H9 (cell line): ENCODE measurements at regions not wholly inside any gene's neighbourhood (a gene's known extent, or its start where the extent isn't known, plus 50 kb on each side); places are given as distances from the start of the nearest gene placed in this dataset.

ENCODE experiments used
- DNase-seq: peaks from one replicate; pipeline ENCODE4 v3.0.0-alpha.2; 2017
- H2AFZ ChIP-seq: one replicate; pipeline ENCODE4 v1.6.1; 2013; ENCODE audit warnings: mild to moderate bottlenecking, low read length, control low read depth, moderate library complexity
- H2AK5ac ChIP-seq: 2 replicates; pipeline ENCODE4 v1.6.1; 2013; ENCODE audit warnings: low read length, control low read depth, mixed read lengths; ENCODE audit not compliant: insufficient read length
- H2BK120ac ChIP-seq: one replicate; pipeline ENCODE4 v1.6.1; 2013; ENCODE audit warnings: low read depth, mild to moderate bottlenecking, low read length, control low read depth, inconsistent platforms; ENCODE audit not compliant: poor library complexity, severe bottlenecking
- H2BK12ac ChIP-seq: 2 replicates; pipeline ENCODE4 v1.6.1; 2013; ENCODE audit warnings: low read length, control low read depth, mixed read lengths, low read depth; ENCODE audit not compliant: insufficient read length
- H2BK15ac ChIP-seq: 2 replicates; pipeline ENCODE4 v1.6.1; 2013; ENCODE audit warnings: low read depth, low read length, control low read depth
- H2BK20ac ChIP-seq: one replicate; pipeline ENCODE4 v1.6.1; 2013; ENCODE audit warnings: low read depth, mild to moderate bottlenecking, low read length, control low read depth, inconsistent platforms; ENCODE audit not compliant: poor library complexity, severe bottlenecking
- H2BK5ac ChIP-seq: 2 replicates; pipeline ENCODE4 v1.6.1; 2013; ENCODE audit warnings: low read length, control low read depth, mixed read lengths; ENCODE audit not compliant: insufficient read length
- H3K14ac ChIP-seq: 2 replicates; pipeline ENCODE4 v1.6.1; 2013; ENCODE audit warnings: low read length, control low read depth; ENCODE audit not compliant: insufficient read depth
- H3K18ac ChIP-seq: 2 replicates; pipeline ENCODE4 v1.6.1; 2013; ENCODE audit warnings: low read depth, mild to moderate bottlenecking, mixed read lengths, low read length, control low read depth; ENCODE audit not compliant: insufficient read length
- H3K23ac ChIP-seq: 2 replicates; pipeline ENCODE4 v1.6.1; 2013; ENCODE audit warnings: low read length, control low read depth, mixed read lengths, low read depth; ENCODE audit not compliant: insufficient read length
- H3K23me2 ChIP-seq: 2 replicates; pipeline ENCODE4 v1.6.1; 2013; ENCODE audit warnings: low read depth, mild to moderate bottlenecking, mixed read lengths, low read length, control low read depth; ENCODE audit not compliant: insufficient read length, poor library complexity, severe bottlenecking
- H3K27ac ChIP-seq: 2 replicates; pipeline ENCODE4 v1.5.1; 2013; ENCODE audit warnings: low read length, control low read depth, mixed read lengths, low read depth; ENCODE audit not compliant: insufficient read length
- H3K27me3 ChIP-seq: 2 replicates; pipeline ENCODE4 v1.6.1; 2013; ENCODE audit warnings: low read length, control low read depth, inconsistent platforms; ENCODE audit not compliant: insufficient read depth
- H3K4ac ChIP-seq: 2 replicates; pipeline ENCODE4 v1.6.1; 2013; ENCODE audit warnings: low read depth, mild to moderate bottlenecking, control low read depth, inconsistent platforms, low read length, moderate library complexity
- H3K4me1 ChIP-seq: 2 replicates; pipeline ENCODE4 v1.6.1; 2013; ENCODE audit warnings: low read length, control low read depth, inconsistent platforms; ENCODE audit not compliant: insufficient read depth
- H3K4me2 ChIP-seq: 2 replicates; pipeline ENCODE4 v1.6.1; 2013; ENCODE audit warnings: low read length, control low read depth, mixed read lengths; ENCODE audit not compliant: insufficient read length, insufficient read depth
- H3K56ac ChIP-seq: 2 replicates; pipeline ENCODE4 v1.6.1; 2013; ENCODE audit warnings: low read depth, mild to moderate bottlenecking, mixed read lengths, low read length, control low read depth; ENCODE audit not compliant: insufficient read length
- H3K79me1 ChIP-seq: 2 replicates; pipeline ENCODE4 v1.6.1; 2013; ENCODE audit warnings: low read depth, mild to moderate bottlenecking, moderate library complexity, low read length, control low read depth, inconsistent platforms; ENCODE audit not compliant: insufficient read depth, poor library complexity, severe bottlenecking
- H3K79me2 ChIP-seq: 2 replicates; pipeline ENCODE4 v1.6.1; 2013; ENCODE audit warnings: low read length, control low read depth, inconsistent platforms; ENCODE audit not compliant: insufficient read depth
- H3K9ac ChIP-seq: 2 replicates; pipeline ENCODE4 v1.6.1; 2013; ENCODE audit warnings: low read length, control low read depth, mixed read lengths; ENCODE audit not compliant: insufficient read length; ENCODE audit errors: extremely low read depth
- H3K9me3 ChIP-seq: one replicate; pipeline ENCODE4 v1.6.1; 2013; ENCODE audit warnings: low read depth, low read length, inconsistent platforms; ENCODE audit not compliant: control insufficient read depth
- H3T11ph ChIP-seq: one replicate; pipeline ENCODE4 v1.6.1; 2013; ENCODE audit warnings: mild to moderate bottlenecking, low read length, control low read depth, inconsistent platforms
- H4K20me1 ChIP-seq: one replicate; pipeline ENCODE4 v1.6.1; 2013; ENCODE audit not compliant: control insufficient read depth, insufficient read length, insufficient read depth
- H4K5ac ChIP-seq: 2 replicates; pipeline ENCODE4 v1.6.1; 2013; ENCODE audit warnings: low read depth, mild to moderate bottlenecking, mixed read lengths, low read length, control low read depth; ENCODE audit not compliant: insufficient read length
- H4K8ac ChIP-seq: replicated peaks from 2 replicates; pipeline ENCODE4 v1.6.1; 2013; ENCODE audit warnings: low read length, control low read depth, mixed read lengths, low read depth; ENCODE audit not compliant: insufficient read length
- H4K91ac ChIP-seq: 2 replicates; pipeline ENCODE4 v1.6.1; 2013; ENCODE audit warnings: low read depth, mild to moderate bottlenecking, moderate library complexity, mixed read lengths, low read length, control low read depth; ENCODE audit not compliant: insufficient read length
- H3K27ac Mint-ChIP-seq, 3 experiments: 2 replicates in 2 of 3; 3 replicates in 1 of 3; pipeline ENCODE4 v1.8.0; 2020 to 2021; ENCODE audit warnings: mixed read lengths in 3 of 3, mild to moderate bottlenecking in 1 of 3, moderate library complexity in 1 of 3
- H3K27me3 Mint-ChIP-seq: 2 replicates; pipeline ENCODE4 v1.8.0; 2021; ENCODE audit warnings: low read depth, mild to moderate bottlenecking, moderate library complexity, mixed read lengths
- H3K36me3 Mint-ChIP-seq, 3 experiments: 2 replicates in 2 of 3; 3 replicates in 1 of 3; pipeline ENCODE4 v1.8.0; 2020 to 2021; ENCODE audit warnings: low read depth in 3 of 3, mixed read lengths in 3 of 3; ENCODE audit not compliant: insufficient read depth in 1 of 3
- H3K4me1 Mint-ChIP-seq, 2 experiments: 2 replicates each; pipeline ENCODE4 v1.8.0; 2020; ENCODE audit warnings: mixed read lengths in 2 of 2
- H3K4me3 Mint-ChIP-seq, 2 experiments: 2 replicates in 1 of 2; 3 replicates in 1 of 2; pipeline ENCODE4 v1.8.0; 2020 to 2021; ENCODE audit warnings: mild to moderate bottlenecking in 2 of 2, mixed read lengths in 2 of 2, moderate library complexity in 1 of 2
- H3K9me3 Mint-ChIP-seq, 2 experiments: 2 replicates in 1 of 2; 3 replicates in 1 of 2; pipeline ENCODE4 v1.8.0; 2020; ENCODE audit warnings: mild to moderate bottlenecking in 2 of 2, mixed read lengths in 2 of 2, moderate library complexity in 1 of 2
- CTCF ChIP-seq: fragments of 200-600 bp; sonication (generic); conservative IDR thresholded peaks from 3 replicates; pipeline ENCODE4 v1.8.0; 2021; ENCODE audit warnings: antibody characterized with exemption, mild to moderate bottlenecking
- WGBS: extraction: QIAGEN DNeasy Blood & Tissue Kit; methylation state at CpG from one replicate; pipeline ENCODE4 v1.1.7; 2013; ENCODE audit warnings: missing lambda C conversion rate, low lambda C conversion rate, mixed read lengths; ENCODE audit not compliant: insufficient read length; ENCODE audit errors: extremely low coverage; 5-methylcytosine and 5-hydroxymethylcytosine counted together

GRCh38 chrX:4876268-4876667, 1162.8 kb upstream of the PRKX start:
- H3K27me3 Mint-ChIP-seq = no peaks in the 10 kb centered on the region; the same call in 1 of the 2 replicates
- H4K91ac ChIP-seq = no peak overlapping the region
- WGBS = no CpG with 5 or more reads among the region's 3 CpGs

More at GRCh38 chrX:4876268-4876667, 1162.8 kb upstream of the PRKX start:
- Histone ChIP-seq H2AK5ac (no peak overlapping the region), H2BK120ac (no peak overlapping the region), H3K9ac (no peak overlapping the region), H3K23ac (no peak overlapping the region), H2BK12ac (no peak overlapping the region), H3K79me2 (no peaks in the 10 kb centered on the region), H4K8ac (no peak overlapping the region), H3K27ac (no peak overlapping the region), H3K9me3 (no peaks in the 10 kb centered on the region), H3K4me1 (no peaks in the 10 kb centered on the region), H2BK15ac (no peak overlapping the region), H3K23me2 (no peaks in the 10 kb centered on the region), H3K27me3 (no peaks in the 10 kb centered on the region), H3K18ac (no peak overlapping the region), H3K4ac (no peak overlapping the region), H3T11ph (no peak overlapping the region), H3K56ac (no peak overlapping the region), H4K20me1 (no peaks in the 10 kb centered on the region), H2BK20ac (no peak overlapping the region), H2AFZ (no peak overlapping the region), H4K5ac (no peak overlapping the region), H3K79me1 (no peaks in the 10 kb centered on the region), H2BK5ac (no peak overlapping the region), H3K14ac (no peak overlapping the region), H3K4me2 (no peak overlapping the region)
- no peak for TF ChIP-seq CTCF
- Mint-ChIP-seq H3K27ac (no peak overlapping the region), H3K4me3 (no peak overlapping the region), H3K4me1 (no peaks in the 10 kb centered on the region), H3K36me3 (peaks cover 0 to 9% (median 6%) of the 10 kb centered on the region in 3 experiments; a peak in 4 of 7 replicates), H3K9me3 (peaks cover 3 to 9% of the 10 kb centered on the region in 2 experiments; a peak in 4 of 5 replicates)
- no peak for DNase-seq
